ENCODE measurements at regions not wholly inside any gene's neighbourhood (a gene's known extent, or its start where the extent isn't known, plus 50 kb on each side); places are given as distances from the start of the nearest gene placed in this dataset.

GRCh38 chr3:117589454-117589853, 879.9 kb downstream of the TUSC7 start:
- no peak for DNase-seq
- Mint-ChIP-seq H3K27me3 (ENCODE audit: low read depth, poor library complexity) (peaks cover 3% of the 10 kb centered on the region), H3K36me3 (ENCODE audit: low read depth) (no peaks in the 10 kb centered on the region), H3K9me3 (no peaks in the 10 kb centered on the region), H3K4me1 (peaks cover 22% of the 10 kb centered on the region), H3K4me3 (no peak overlapping the region), H3K27ac (peak overlapping the region; percentile 7)
- no peak for TF ChIP-seq CTCF (IDR thresholded peaks at IDR 0.05)

GRCh38 chr3:117595615-117596014, 886.0 kb downstream of the TUSC7 start:
- no peak overlapping the region for H3K4me3 Mint-ChIP-seq
- H3K9me3 Mint-ChIP-seq, result no peaks in the 10 kb centered on the region
- peaks cover 6% of the 10 kb centered on the region for H3K4me1 Mint-ChIP-seq
- H3K27ac Mint-ChIP-seq, result no peak overlapping the region
- H3K27me3 Mint-ChIP-seq (ENCODE audit: low read depth, poor library complexity), result peaks cover 3% of the 10 kb centered on the region
- DNase-seq, result no peak
- no peaks in the 10 kb centered on the region for H3K36me3 Mint-ChIP-seq (ENCODE audit: low read depth)
- TF ChIP-seq CTCF (IDR thresholded peaks at IDR 0.05), result no peak

- H3K4me3 Mint-ChIP-seq, result no peak overlapping the region
- no peaks in the 10 kb centered on the region for H3K9me3 Mint-ChIP-seq
- peak overlapping the region; percentile 40 for H3K27ac Mint-ChIP-seq
- H3K4me1 Mint-ChIP-seq, result peaks cover 6% of the 10 kb centered on the region
- TF ChIP-seq CTCF (IDR thresholded peaks at IDR 0.05), result no peak
- H3K27me3 Mint-ChIP-seq (ENCODE audit: low read depth, poor library complexity), result no peaks in the 10 kb centered on the region
- no peak for DNase-seq
- H3K36me3 Mint-ChIP-seq (ENCODE audit: low read depth), result no peaks in the 10 kb centered on the region
Observed at GRCh38 chr3:117596503-117596902, 886.9 kb downstream of the TUSC7 start.

- Mint-ChIP-seq H3K27me3 (ENCODE audit: low read depth, poor library complexity) (no peaks in the 10 kb centered on the region), H3K4me3 (no peak overlapping the region)
Observed at GRCh38 chr3:117597865-117598264, 888.3 kb downstream of the TUSC7 start.

GRCh38 chr3:117600112-117600511, 890.5 kb downstream of the TUSC7 start:
- no peak for DNase-seq
- no peaks in the 10 kb centered on the region for H3K27me3 Mint-ChIP-seq (ENCODE audit: low read depth, poor library complexity)
- H3K36me3 Mint-ChIP-seq (ENCODE audit: low read depth), result no peaks in the 10 kb centered on the region
- H3K4me1 Mint-ChIP-seq, result peaks cover 31% of the 10 kb centered on the region
- no peak overlapping the region for H3K4me3 Mint-ChIP-seq
- no peaks in the 10 kb centered on the region for H3K9me3 Mint-ChIP-seq
- no peak overlapping the region for H3K27ac Mint-ChIP-seq
- TF ChIP-seq CTCF (IDR thresholded peaks at IDR 0.05), result no peak

More at GRCh38 chr3:117597865-117598264, 888.3 kb downstream of the TUSC7 start:
- H3K9me3 Mint-ChIP-seq, result no peaks in the 10 kb centered on the region
- TF ChIP-seq CTCF (IDR thresholded peaks at IDR 0.05), result no peak
- no peak overlapping the region for H3K27ac Mint-ChIP-seq
- peaks cover 19% of the 10 kb centered on the region for H3K4me1 Mint-ChIP-seq
- no peak for DNase-seq
- H3K36me3 Mint-ChIP-seq (ENCODE audit: low read depth), result no peaks in the 10 kb centered on the region

GRCh38 chr3:117600666-117601065, 891.1 kb downstream of the TUSC7 start:
- H3K9me3 Mint-ChIP-seq, result no peaks in the 10 kb centered on the region
- H3K36me3 Mint-ChIP-seq (ENCODE audit: low read depth), result no peaks in the 10 kb centered on the region
- no peaks in the 10 kb centered on the region for H3K27me3 Mint-ChIP-seq (ENCODE audit: low read depth, poor library complexity)
- H3K4me1 Mint-ChIP-seq, result peaks cover 28% of the 10 kb centered on the region
- no peak for TF ChIP-seq CTCF (IDR thresholded peaks at IDR 0.05)
- H3K27ac Mint-ChIP-seq, result no peak overlapping the region
- no peak overlapping the region for H3K4me3 Mint-ChIP-seq
- DNase-seq, result no peak

Measured in nephron progenitor cell (in vitro differentiated cells).